Kidney capillary endothelial cell (primary cell): ENCODE measurements at regions not wholly inside any gene's neighbourhood (a gene's known extent, or its start where the extent isn't known, plus 50 kb on each side); places are given as distances from the start of the nearest gene placed in this dataset.
"Not testable (repeated sequence)": the region's sequence is repeated elsewhere in the genome, so short reads cannot be mapped to it uniquely, and the experiment has no call there.

Experiments used
- DNase-seq: peaks from one replicate; pipeline ENCODE4 v3.0.0-alpha.2; 2018; ENCODE audit warnings: low spot score

- DNase-seq: no peak
Measured at GRCh38 chr7:24436131-24436920, 136.9 kb upstream of the PALS2 start.

GRCh38 chr7:24438232-24438631 lies 135.0 kb upstream of the PALS2 start:
- DNase-seq: no peak

DNA sequence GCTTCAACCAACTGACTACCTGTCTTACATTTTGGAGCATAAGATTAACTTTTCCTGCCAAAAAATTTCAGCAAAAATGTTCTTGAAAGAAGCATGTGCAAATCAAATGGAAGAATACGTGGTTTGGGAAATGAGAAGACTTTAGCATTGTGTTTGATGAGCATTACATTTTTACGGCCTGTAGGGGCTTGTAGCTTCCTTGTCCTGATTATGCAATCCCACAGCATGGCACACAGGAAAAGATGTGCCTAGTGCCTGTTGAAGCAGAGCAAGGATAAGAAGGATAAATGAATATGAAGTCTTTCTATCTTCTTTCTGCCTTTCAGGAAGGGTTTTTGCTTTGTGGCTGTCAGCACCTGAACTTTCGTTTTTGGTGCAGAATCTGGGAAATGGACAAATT lies 134.1 kb upstream of the PALS2 start:
- not testable (repeated sequence) for DNase-seq

- DNase-seq: no peak
Measured at GRCh38 chr7:24440892-24441291, 132.4 kb upstream of the PALS2 start.

- DNase-seq: no peak
Measured at GRCh38 chr7:24441314-24442027, 131.8 kb upstream of the PALS2 start.

GRCh38 chr7:24442170-24442777 lies 131.0 kb upstream of the PALS2 start:
- no peak for DNase-seq

- DNase-seq: no peak
Measured at GRCh38 chr7:24444666-24445440, 128.4 kb upstream of the PALS2 start.

DNA sequence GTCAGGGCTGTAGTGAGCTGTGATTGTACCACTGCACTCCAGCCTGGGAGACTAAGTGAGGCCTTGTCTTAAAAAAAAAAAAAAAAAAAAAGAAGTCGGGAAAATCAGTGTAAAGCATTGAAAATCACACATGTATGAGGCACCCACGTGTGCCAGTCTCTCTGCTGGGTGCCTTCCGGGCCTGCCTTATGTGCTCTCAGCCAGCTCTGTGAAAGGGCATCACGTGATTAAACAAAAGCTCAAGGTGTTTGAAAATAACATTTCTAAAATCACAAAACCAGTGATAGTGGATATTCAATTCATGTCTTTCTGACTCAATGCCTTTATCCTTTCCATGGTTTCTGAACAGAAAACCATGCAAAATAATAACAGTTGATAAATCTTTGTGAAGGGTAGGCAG lies 125.2 kb upstream of the PALS2 start:
- DNase-seq: no peak

DNA sequence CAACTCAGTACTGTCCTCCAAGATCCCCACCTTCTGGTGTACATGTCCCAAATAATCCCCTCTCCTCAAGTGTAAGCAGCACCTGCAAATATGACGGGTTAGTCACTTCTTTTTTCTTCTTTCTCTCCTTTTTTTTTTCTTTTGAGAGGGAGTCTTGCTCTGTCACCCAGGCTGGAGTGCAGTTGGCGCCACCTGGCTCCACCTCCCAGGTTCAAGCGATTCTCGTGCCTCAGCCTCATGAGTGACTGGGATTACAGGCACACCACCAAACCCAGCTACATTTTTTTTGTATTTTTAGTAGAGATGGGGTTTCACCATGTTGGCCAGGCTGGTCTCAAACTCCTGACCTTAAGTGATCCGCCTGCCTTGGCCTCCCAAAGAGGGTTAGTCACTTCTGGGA lies 123.8 kb upstream of the PALS2 start:
- DNase-seq: not testable (repeated sequence)

- no peak for DNase-seq
Measured at GRCh38 chr7:24455813-24456525, 117.3 kb upstream of the PALS2 start.

- DNase-seq: no peak
Measured at GRCh38 chr7:24456526-24457218, 116.6 kb upstream of the PALS2 start.

DNA sequence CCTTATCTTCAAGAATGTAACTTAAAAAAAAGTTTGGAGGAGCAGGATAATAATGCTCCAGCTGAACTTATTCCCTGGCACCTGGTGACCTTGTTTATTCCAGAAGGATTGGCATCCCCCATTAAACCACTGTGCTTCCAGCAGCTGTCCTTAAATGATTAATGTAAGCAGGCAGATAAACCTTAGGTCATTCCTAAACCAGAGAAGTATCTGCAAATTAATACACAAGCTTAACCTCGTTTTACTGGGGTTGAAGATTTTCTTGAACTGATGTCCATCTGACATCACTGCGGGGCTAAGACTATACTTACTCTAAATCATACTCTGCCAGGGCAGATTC lies 116.1 kb upstream of the PALS2 start:
- no peak for DNase-seq

DNA sequence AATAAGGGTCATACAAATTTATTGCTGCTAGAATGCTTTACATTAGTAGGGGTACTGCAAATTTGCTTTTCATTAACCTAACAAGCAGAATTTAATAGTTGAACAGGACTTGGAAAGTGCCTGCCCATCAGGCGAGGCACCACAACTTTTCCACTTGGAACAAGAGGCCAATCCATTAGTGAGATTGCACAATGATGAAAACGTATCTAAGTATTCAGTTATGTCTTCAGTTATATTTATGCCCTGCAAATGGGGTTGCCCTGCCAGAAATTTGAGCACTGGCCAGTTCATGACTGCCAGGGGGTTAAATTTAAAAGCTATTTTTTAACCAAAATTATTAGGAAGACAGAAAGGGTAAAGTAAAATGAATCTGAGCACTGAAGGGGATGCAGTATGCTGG lies 111.1 kb upstream of the PALS2 start:
- no peak for DNase-seq

GRCh38 chr7:24462984-24463383 lies 110.3 kb upstream of the PALS2 start:
- no peak for DNase-seq

- no peak for DNase-seq
Measured at GRCh38 chr7:24463474-24463873, 109.8 kb upstream of the PALS2 start.

DNA sequence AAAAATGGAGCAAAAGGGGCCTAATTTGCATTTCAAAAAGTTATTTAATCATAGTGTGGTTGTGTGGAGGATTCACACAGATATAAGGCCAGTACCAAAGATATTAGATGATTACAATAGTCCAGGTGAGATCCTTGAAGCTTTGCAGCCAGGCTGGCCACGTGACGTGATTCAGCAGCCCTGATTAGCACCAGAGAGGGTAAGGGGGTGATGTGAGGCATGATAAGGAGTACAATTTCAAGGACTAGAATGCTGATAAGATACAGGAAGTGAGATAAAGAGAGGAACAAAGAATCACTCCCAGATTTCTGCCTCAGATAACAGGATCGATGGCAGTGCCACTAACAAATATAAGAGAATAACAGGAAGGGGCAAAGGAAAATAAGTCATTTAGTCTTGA lies 108.4 kb upstream of the PALS2 start:
- DNase-seq: no peak

DNA sequence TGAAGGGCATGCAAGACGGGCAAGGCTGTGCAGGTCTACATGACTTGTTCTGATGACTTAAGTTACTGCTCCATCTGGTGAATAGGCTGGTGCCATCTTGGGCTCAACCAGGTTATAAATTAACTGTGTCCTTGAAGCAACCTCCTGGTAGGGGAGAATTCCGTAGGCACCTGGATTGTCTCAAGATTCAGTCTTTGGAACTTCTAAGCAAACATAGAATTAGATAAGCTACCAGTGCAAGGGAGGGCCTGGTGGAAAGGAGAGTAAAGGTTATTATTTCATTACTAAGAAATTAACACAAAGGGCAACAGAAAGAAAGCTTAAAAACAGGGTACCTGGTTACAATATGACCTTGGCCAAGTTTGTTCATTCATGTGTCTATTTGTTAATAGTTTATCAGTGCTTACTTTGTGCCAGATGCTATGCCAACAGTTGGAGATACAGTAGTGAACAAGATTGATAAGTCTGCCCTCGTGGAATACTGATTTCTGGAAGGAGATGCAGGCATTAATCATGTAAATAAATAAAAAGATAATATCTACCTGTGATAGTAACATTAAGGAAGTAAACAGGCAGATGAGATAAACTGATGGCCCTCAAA lies 107.0 kb upstream of the PALS2 start:
- DNase-seq: no peak

DNA sequence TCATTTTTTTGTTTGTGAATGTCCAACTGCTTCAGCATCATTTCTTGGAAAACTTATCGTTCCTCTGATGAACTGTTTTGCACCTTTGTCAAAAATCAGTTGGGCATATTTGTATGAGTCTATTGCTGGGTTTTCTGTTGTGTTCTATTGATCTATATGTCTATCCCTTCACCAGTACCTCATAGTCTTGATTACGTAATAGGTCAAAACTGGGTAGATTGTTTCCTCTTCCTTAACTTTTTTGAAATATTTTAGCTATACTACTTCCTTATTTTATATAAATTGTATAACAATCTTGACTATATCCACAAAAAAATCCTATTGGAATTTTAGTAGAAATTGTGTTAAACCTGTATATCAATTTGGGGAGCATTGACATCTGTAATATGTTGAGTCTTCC lies 104.1 kb upstream of the PALS2 start:
- no peak for DNase-seq

- DNase-seq: no peak
Measured at GRCh38 chr7:24472093-24472492, 101.2 kb upstream of the PALS2 start.

- no peak for DNase-seq
Measured at GRCh38 chr7:24475166-24475961, 97.9 kb upstream of the PALS2 start.
